HCT116 (cell line): ENCODE measurements at regions not wholly inside any gene's neighbourhood (a gene's known extent, or its start where the extent isn't known, plus 50 kb on each side); places are given as distances from the start of the nearest gene placed in this dataset.

Experiments used
- ATAC-seq: fragments of 200-7000 bp; cut with Tn5 transposase; 2 replicates; pipeline ENCODE4 v1.9.1; 2020; ENCODE audit warnings: mild to moderate bottlenecking, moderate library complexity
- BruUV-seq: library from RNA; stranded (reverse); fragments of 400-500 nt; replicated peaks from 2 replicates; lab custom pipeline; 2021; lab: Mats Ljungman, UMichigan
- CTCF ChIA-PET: fragments of 300-600 bp; sonication (Branson Sonifier 250); formaldehyde crosslinking; loops from one replicate; lab custom pipeline; 2021; ENCODE audit warnings: antibody characterized with exemption; lab: Charles Lee
- POLR2A ChIA-PET: fragments of 300-600, 350-600 bp; sonication (Branson Sonifier 250); formaldehyde crosslinking; loops from one replicate; lab custom pipeline; 2021; ENCODE audit warnings: antibody characterized with exemption; lab: Charles Lee
- RAD21 ChIA-PET, 2 experiments: fragments of 300-600 bp; sonication (Branson Sonifier 250); formaldehyde crosslinking; loops; one replicate each; lab custom pipeline; 2023; ENCODE audit warnings: low total read pairs in 2 of 2; ENCODE audit not compliant: uncharacterized antibody in 2 of 2, unreplicated experiment in 2 of 2, low non-redundant PET in 1 of 2; lab: Charles Lee
- DNase-seq: peaks from one replicate; pipeline ENCODE4 v3.0.0-alpha.2; 2010; ENCODE audit warnings: low read depth, low spot score
- H2AFZ ChIP-seq: fragments of 200-600 bp; shearing (Covaris generic), sonication (generic); 2 replicates; pipeline ENCODE4 v1.6.1; 2017; ENCODE audit warnings: low read depth, mixed run types, mixed read lengths, antibody characterized with exemption, low read length; ENCODE audit not compliant: poor library complexity, severe bottlenecking
- H3K27ac ChIP-seq: 2 replicates; pipeline ENCODE4 v1.5.1; 2012; ENCODE audit warnings: low read depth, low read length
- H3K27me3 ChIP-seq: fragments of 200-600 bp; sonication (generic); 2 replicates; pipeline ENCODE4 v1.6.1; 2016; ENCODE audit warnings: mixed run types, low read length, mixed read lengths; ENCODE audit not compliant: insufficient read depth
- H3K36me3 ChIP-seq, 2 experiments: fragments of 200-500 bp in 1 of 2; fragments of 200-600 bp in 1 of 2; sonication (Bioruptor generic) in 1 of 2; sonication (generic) in 1 of 2; 2 replicates each; pipeline versions ENCODE4 v1.5.1 to v1.6.1; 2014 to 2016; ENCODE audit warnings: low read length in 2 of 2, inconsistent platforms in 1 of 2, mixed read lengths in 1 of 2, mixed run types in 1 of 2; ENCODE audit not compliant: insufficient read depth in 2 of 2, control insufficient read depth in 1 of 2
- H3K4me1 ChIP-seq, 2 experiments: fragments of 200-600 bp in 1 of 2; sonication (generic) in 1 of 2; 2 replicates each; pipeline versions ENCODE4 v1.5.1 to v1.6.1; 2012 to 2017; ENCODE audit warnings: low read length in 2 of 2, inconsistent platforms in 1 of 2, mild to moderate bottlenecking in 1 of 2, mixed read lengths in 1 of 2, mixed run types in 1 of 2, moderate library complexity in 1 of 2; ENCODE audit not compliant: insufficient read depth in 2 of 2, control insufficient read depth in 1 of 2
- H3K4me2 ChIP-seq: fragments of 200-600 bp; sonication (generic); 2 replicates; pipeline ENCODE4 v1.6.1; 2017; ENCODE audit warnings: mixed run types, low read length, mixed read lengths
- H3K4me3 ChIP-seq, 2 experiments: fragments of 200-600 bp in 1 of 2; sonication (generic) in 1 of 2; replicated peaks in 1 of 2; 2 replicates each; pipeline ENCODE4 v1.5.1; 2011 to 2016; ENCODE audit warnings: low read length in 2 of 2, control low read depth in 1 of 2, low read depth in 1 of 2, mild to moderate bottlenecking in 1 of 2, mixed read lengths in 1 of 2, mixed run types in 1 of 2
- H3K79me2 ChIP-seq: fragments of 200-600 bp; sonication (generic); 2 replicates; pipeline ENCODE4 v1.6.1; 2017; ENCODE audit warnings: mild to moderate bottlenecking, mixed run types, low read length, moderate library complexity, mixed read lengths; ENCODE audit not compliant: insufficient read depth
- H3K9ac ChIP-seq: fragments of 200-600 bp; sonication (generic); 2 replicates; pipeline ENCODE4 v1.6.1; 2016; ENCODE audit warnings: low read length, mixed read lengths
- H3K9me2 ChIP-seq: fragments of 200-600 bp; sonication (generic), shearing (Covaris generic); 2 replicates; pipeline ENCODE4 v1.6.1; 2017; ENCODE audit warnings: mixed run types, mild to moderate bottlenecking, moderate library complexity; ENCODE audit not compliant: insufficient read depth
- H3K9me3 ChIP-seq, 2 experiments: fragments of 200-500 bp in 1 of 2; fragments of 200-600 bp in 1 of 2; sonication (Bioruptor generic) in 1 of 2; sonication (generic) in 1 of 2; 2 replicates each; pipeline ENCODE4 v1.6.1; 2014 to 2017; ENCODE audit warnings: low read length in 2 of 2, mixed read lengths in 2 of 2, inconsistent platforms in 1 of 2, low read depth in 1 of 2, mild to moderate bottlenecking in 1 of 2, mixed run types in 1 of 2, moderate library complexity in 1 of 2; ENCODE audit not compliant: control insufficient read depth in 1 of 2, insufficient read depth in 1 of 2
- H4K20me1 ChIP-seq: fragments of 200-600 bp; sonication (generic), shearing (Covaris generic); 2 replicates; pipeline ENCODE4 v1.6.1; 2017; ENCODE audit warnings: mixed run types, mild to moderate bottlenecking, moderate library complexity; ENCODE audit not compliant: insufficient read depth
- CEBPB ChIP-seq: IDR thresholded peaks from 2 replicates; pipeline ENCODE4 v1.6.1; 2012; ENCODE audit warnings: low read depth
- EGR1 ChIP-seq: IDR thresholded peaks from 2 replicates; pipeline ENCODE4 v1.6.1; 2012; ENCODE audit warnings: low read depth
- ELF1 ChIP-seq: IDR thresholded peaks from 2 replicates; pipeline ENCODE4 v1.6.1; 2012; ENCODE audit warnings: low read depth, borderline replicate concordance
- POLR2AphosphoS5 ChIP-seq: IDR thresholded peaks from 2 replicates; pipeline ENCODE4 v1.6.1; 2011; ENCODE audit warnings: mild to moderate bottlenecking, low read depth, low read length, moderate library complexity
- SP1 ChIP-seq: IDR thresholded peaks from 2 replicates; pipeline ENCODE4 v1.6.1; 2012; ENCODE audit warnings: low read depth
- SRF ChIP-seq: IDR thresholded peaks from 2 replicates; pipeline ENCODE4 v1.6.1; 2012; ENCODE audit warnings: low read depth
- TCF7L2 ChIP-seq: IDR thresholded peaks from 2 replicates; pipeline ENCODE4 v1.7.0; 2011; ENCODE audit warnings: borderline replicate concordance, inconsistent platforms; ENCODE audit not compliant: insufficient read depth, insufficient read length; ENCODE audit errors: extremely low read depth
- YY1 ChIP-seq: IDR thresholded peaks from 2 replicates; pipeline ENCODE4 v1.6.1; 2011; ENCODE audit warnings: low read length, low read depth, moderate library complexity, mild to moderate bottlenecking; ENCODE audit not compliant: insufficient replicate concordance; ENCODE audit errors: extremely low read depth
- ZFX ChIP-seq: fragments of 450-650 bp; IDR thresholded peaks from 2 replicates; pipeline ENCODE4 v1.6.1; 2017
- intact Hi-C: fragments of 100-400 bp; cut with micrococcal nuclease; formaldehyde crosslinking; loops from 2 replicates; pipeline ENCODE4 v1.10.0; 2022
- TF ChIP-seq, protein P1 (sequence below): IDR thresholded peaks from 2 replicates; pipeline ENCODE4 v1.6.1; 2012; ENCODE audit warnings: low read depth
- TF ChIP-seq, protein P2 (sequence below), 3 experiments: fragments of 200-600 bp in 1 of 3; sonication (generic) in 1 of 3; IDR thresholded peaks in 2 of 3; conservative IDR thresholded peaks in 1 of 3; 2 replicates each; pipeline ENCODE4 v1.5.1; 2012 to 2017; ENCODE audit warnings: low read depth in 2 of 3, low read length in 2 of 3, antibody characterized with exemption in 1 of 3, borderline replicate concordance in 1 of 3, control low read depth in 1 of 3, mild to moderate bottlenecking in 1 of 3, mixed read lengths in 1 of 3, mixed run types in 1 of 3, moderate library complexity in 1 of 3; ENCODE audit not compliant: insufficient read depth in 1 of 3

DNA sequence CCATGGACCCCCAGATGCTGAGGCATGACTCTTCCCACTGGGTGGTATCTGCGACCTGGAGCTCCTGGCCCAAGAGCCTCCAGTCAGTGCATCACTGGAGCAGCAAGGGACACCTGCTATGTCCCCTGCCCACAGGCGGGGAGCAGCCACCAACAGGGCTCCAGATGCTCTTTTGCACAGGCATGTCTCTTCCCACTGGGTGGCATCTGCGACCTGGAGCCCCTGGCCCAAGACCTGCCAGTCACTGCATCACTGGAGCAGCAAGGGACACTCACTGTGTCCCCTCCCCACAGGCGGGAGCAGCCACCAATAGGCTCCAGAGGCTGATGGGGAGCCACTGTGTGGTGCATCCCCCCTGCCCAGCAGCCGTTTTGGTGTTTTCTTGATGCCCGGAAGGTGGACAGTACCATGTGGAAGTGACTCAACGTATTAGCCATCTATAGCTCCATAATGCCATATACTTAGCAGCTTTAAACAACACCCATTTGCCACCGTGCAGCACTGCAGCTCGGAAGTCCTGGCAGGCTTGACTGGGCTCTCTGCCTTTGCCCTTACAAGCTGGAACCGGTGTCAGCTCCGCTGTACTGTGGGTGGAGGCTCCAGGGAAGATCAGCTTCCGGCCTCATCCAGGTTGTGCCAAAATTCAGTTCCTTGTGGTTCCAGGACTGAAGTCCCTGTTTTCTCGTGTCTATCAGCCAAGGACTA lies 124.9 kb upstream of the CST7 start:
- Histone ChIP-seq H3K27me3 (peaks cover 53% of the 10 kb centered on the region), H3K79me2 (no peaks in the 10 kb centered on the region), H3K27ac (no peak overlapping the region), H2AFZ (no peak overlapping the region), H3K9me3 (0 out of 4 replicates have a peak, but pooled peaks cover 0 to 4% of the 10 kb centered on the region in 2 experiments), H3K4me3 (no peak overlapping the region), H3K9me2 (no peaks in the 10 kb centered on the region), H3K9ac (no peak overlapping the region), H3K36me3 (no peaks in the 10 kb centered on the region), H3K4me1 (no peaks in the 10 kb centered on the region), H4K20me1 (no peaks in the 10 kb centered on the region), H3K4me2 (no peak overlapping the region)
- CTCF ChIA-PET = no interaction called here
- no peak for ATAC-seq
- no peak for DNase-seq
- no TSS peak for BruUV-seq
- intact Hi-C loops = no loop called here
- POLR2A ChIA-PET = no interaction called here
- TF ChIP-seq, protein P1, sequence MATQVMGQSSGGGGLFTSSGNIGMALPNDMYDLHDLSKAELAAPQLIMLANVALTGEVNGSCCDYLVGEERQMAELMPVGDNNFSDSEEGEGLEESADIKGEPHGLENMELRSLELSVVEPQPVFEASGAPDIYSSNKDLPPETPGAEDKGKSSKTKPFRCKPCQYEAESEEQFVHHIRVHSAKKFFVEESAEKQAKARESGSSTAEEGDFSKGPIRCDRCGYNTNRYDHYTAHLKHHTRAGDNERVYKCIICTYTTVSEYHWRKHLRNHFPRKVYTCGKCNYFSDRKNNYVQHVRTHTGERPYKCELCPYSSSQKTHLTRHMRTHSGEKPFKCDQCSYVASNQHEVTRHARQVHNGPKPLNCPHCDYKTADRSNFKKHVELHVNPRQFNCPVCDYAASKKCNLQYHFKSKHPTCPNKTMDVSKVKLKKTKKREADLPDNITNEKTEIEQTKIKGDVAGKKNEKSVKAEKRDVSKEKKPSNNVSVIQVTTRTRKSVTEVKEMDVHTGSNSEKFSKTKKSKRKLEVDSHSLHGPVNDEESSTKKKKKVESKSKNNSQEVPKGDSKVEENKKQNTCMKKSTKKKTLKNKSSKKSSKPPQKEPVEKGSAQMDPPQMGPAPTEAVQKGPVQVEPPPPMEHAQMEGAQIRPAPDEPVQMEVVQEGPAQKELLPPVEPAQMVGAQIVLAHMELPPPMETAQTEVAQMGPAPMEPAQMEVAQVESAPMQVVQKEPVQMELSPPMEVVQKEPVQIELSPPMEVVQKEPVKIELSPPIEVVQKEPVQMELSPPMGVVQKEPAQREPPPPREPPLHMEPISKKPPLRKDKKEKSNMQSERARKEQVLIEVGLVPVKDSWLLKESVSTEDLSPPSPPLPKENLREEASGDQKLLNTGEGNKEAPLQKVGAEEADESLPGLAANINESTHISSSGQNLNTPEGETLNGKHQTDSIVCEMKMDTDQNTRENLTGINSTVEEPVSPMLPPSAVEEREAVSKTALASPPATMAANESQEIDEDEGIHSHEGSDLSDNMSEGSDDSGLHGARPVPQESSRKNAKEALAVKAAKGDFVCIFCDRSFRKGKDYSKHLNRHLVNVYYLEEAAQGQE = no peak
- TF ChIP-seq, protein P2, sequence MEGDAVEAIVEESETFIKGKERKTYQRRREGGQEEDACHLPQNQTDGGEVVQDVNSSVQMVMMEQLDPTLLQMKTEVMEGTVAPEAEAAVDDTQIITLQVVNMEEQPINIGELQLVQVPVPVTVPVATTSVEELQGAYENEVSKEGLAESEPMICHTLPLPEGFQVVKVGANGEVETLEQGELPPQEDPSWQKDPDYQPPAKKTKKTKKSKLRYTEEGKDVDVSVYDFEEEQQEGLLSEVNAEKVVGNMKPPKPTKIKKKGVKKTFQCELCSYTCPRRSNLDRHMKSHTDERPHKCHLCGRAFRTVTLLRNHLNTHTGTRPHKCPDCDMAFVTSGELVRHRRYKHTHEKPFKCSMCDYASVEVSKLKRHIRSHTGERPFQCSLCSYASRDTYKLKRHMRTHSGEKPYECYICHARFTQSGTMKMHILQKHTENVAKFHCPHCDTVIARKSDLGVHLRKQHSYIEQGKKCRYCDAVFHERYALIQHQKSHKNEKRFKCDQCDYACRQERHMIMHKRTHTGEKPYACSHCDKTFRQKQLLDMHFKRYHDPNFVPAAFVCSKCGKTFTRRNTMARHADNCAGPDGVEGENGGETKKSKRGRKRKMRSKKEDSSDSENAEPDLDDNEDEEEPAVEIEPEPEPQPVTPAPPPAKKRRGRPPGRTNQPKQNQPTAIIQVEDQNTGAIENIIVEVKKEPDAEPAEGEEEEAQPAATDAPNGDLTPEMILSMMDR (IDR thresholded peaks at IDR 0.05 in 2 of 3, conservative IDR thresholded peaks at IDR 0.05 in 1 of 3; ENCODE audit: borderline replicate concordance in 1 of 3, insufficient read depth in 1 of 3, low read depth in 2 of 3, low read length in 2 of 3) = no peak
- TF ChIP-seq SP1 = no peak
- no peak for TF ChIP-seq CEBPB
- no peak for TF ChIP-seq ZFX
- no peak for TF ChIP-seq YY1
- no peak for TF ChIP-seq EGR1
- TF ChIP-seq SRF = no peak
- TF ChIP-seq POLR2AphosphoS5 = no peak
- TF ChIP-seq ELF1 = no peak
- TF ChIP-seq TCF7L2 = no peak
- RAD21 ChIA-PET = no interaction called here
